Ureter (tissue), 1 donor: ENCODE measurements at regions not wholly inside any gene's neighbourhood (a gene's known extent, or its start where the extent isn't known, plus 50 kb on each side); places are given as distances from the start of the nearest gene placed in this dataset.

Experiments
- DNase-seq: peaks from one replicate; pipeline ENCODE4 v3.0.0-alpha.2; 2020; ENCODE audit warnings: low spot score
- donor health status: DM: yes; HTN: yes; CAD: no.

DNA sequence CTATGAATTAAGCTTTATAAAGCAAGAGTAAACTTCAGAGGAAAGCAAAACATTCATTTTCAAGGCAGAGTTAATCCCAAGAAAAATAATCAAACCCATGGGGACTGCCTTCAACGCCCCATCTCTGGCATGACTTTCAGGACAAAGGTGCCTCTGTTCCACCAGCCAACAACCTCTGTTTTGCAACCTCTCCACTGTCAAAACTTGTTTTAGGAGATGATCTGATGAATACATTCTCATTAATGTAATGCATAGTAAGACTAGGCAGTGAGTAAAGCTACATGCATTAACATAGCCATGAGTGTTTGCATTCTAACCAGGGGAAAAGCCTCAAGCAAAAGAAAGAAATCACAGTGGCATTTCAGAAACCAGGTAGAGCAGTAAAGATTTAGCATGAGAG, 357.0 kb downstream of the FBXO15 start:
- no peak for DNase-seq

DNA sequence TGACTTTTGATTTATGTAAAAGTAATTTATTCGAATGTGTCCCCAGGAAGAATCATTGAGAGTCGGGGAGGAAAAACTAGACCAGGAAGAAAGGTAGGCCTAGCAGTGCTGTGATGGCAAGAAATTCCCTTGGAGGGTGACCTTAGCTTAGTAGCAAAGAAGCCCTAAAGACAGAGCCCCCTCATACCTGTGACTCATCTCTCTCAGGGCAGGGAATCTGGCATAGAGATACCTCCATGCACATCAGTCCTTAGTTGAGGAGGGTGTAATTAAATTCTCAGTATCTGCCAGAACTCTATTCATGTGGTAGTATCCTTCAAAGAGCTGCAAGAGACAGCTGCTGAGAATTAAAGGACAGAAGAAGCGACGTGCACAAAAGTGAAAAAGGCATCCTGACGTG, 360.3 kb downstream of the FBXO15 start:
- DNase-seq: no peak

DNA sequence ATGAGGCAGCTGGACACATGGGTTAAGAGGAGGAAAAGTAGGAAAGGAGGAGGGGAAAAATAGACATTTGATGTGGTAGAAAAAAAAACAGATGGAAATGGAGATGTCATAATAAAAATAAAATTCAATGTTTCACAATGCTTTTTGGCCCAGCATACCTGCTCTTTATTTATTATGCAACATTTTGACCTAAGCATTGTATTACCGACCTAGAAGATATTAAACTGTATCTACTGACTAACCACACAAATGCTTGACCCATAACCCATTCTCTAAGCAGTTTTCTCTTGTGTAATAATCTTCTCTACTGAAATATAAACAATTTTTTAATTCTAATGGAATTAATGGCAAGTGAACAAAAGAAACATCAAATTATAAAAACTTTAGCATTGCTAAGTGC, 362.3 kb downstream of the FBXO15 start:
- no peak for DNase-seq

DNA sequence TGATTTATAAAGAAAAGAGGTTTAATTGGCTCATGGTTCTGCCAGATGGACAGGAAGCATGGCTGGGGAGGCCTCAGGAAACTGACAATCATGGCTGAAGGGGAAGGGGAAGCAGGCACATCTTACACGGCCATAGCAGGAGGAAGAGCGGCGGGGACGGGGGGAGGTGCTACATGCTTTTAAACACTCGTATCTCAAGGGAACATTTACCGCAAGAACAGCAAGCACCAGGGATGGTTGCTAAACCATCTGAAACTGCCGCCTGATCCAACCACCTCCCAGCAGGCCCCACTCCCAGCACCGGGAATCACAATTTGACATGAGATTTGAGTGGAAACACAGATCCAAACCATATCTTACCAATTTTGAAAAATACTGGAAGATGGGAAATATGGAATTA, 362.8 kb downstream of the FBXO15 start:
- no peak for DNase-seq

DNA sequence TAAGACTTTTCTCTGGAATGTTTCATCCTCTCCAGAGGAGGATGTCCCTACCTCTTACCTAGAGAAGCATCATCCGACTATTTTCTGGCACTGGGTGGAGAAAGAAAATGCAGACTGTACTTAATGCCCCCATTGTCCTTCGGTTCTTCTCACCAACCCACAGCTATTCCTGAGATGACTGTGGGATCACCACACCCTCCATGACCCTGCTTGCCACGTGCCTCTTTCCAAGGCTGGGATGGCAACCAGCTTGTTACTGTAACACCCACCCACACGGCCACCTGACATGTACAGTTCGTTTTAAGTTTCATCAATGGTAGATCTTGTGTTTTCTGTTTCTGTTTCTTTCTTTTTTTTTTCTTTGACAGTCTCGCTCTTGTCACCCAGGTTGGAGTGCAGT, 365.2 kb downstream of the FBXO15 start:
- DNase-seq: no peak

DNA sequence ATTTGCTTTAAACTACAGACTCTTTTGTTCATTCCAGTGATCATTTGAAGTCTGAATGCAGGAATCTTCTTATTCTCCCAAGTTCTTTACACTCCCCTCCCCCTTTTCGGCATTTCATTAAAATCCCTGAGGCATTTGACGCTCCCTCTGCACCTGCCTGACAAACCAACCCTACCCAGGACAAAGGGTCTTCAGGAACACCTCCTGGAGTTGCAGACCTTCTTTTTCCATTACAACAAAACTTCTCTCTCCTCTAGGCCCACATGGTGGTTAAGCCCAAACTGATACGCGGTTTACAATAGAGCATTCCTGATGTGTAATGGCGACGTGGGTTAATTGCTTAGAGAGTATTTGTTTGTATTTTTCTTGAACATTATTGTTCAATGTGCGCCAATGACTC, 367.4 kb downstream of the FBXO15 start:
- no peak for DNase-seq

DNA sequence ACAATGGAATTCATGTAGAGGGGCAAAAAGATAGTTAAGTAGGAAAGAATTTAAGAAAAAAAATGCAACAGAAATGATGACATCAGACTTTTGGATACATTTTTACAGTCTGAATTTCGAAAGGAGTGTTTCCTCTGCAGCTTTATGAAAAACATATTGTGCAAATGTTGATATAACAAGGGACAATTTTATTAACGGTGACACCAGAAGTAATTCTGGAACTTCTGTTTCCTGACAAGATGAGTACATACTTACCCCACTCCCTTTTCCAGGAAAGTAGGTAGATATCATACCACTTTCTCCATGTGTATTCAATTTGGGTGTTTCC, 369.6 kb downstream of the FBXO15 start:
- no peak for DNase-seq

DNA sequence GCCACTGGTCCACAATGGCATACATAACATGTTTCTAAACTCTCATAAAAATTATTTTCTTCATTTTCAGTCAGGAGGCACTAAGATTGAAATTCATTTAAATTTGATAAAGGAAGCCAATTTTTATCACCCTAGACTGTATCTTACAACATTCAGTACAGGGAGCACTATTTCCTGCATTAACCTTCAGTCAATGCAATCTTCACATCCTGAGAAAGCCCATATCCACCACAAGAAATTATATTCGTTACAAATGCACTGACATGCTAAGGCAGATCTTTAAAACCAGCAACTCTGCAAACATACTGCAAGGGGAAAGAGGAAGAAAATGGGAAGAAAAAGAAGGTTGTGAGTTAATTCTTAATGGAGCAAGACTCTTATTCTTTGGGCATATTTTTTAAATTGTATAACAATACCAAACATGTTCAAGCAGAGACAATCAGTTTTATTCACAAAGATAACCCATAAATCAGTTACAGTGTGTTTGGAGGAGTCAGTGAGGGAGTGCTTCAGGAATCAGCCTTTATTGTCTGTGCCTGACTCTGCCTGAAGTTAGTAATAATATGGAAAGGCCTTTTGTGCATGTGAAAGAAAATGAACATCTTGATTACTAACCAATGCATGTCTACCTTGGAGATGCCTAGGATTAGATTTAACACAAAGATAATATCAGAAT, 370.1 kb downstream of the FBXO15 start:
- no peak for DNase-seq

DNA sequence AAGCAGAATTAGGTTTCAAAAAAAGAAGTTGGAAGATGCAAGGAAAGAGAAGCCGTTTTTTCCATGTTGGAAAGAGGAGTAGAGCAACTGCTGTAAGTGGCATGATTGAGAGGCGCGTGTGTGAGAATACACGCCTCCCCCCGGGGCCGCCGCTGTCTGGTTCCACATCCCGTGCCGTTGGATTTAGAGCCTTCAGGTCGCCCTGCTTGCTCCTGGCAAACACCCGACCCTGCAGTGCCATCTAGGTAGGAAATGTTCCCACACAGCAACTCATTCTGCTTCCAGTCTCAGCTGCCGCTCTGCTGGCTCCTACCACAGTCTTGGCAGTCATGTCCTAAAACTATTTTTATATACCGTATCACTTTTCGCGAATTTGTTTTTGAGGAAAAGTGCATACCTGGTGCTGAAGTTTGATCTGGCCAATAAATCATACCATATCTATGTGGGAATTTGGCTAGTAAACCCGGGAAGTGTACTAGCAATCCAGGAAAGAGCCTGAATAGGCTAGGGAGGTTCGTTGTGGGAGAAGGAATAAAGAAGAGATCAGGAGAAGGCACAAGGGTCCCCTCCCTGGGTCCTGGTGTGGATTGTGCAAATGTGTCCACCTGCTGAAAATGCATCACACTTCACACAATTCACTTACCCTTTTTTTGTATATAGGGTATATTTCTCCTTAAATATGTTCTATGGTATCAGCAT, 372.7 kb downstream of the FBXO15 start:
- no peak for DNase-seq

DNA sequence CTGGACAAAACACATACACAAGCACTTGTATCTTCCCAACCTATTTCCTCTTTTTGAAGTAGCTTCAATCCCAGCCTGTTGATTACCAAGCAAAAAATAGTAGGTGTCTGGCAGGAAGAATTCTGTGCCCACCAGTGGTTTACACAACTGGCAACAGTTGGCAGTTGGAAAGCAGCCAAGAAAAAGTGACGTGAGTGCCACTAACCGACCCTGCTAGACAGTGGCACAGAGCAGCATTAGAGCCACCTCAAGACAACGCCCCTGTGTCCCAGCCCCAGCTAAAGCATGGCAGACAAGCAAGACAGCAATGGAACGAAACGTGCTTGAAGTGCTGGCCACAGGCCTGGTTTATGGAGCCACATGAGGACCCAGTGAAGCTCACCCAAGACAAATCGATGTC, 379.6 kb downstream of the FBXO15 start:
- no peak for DNase-seq

DNA sequence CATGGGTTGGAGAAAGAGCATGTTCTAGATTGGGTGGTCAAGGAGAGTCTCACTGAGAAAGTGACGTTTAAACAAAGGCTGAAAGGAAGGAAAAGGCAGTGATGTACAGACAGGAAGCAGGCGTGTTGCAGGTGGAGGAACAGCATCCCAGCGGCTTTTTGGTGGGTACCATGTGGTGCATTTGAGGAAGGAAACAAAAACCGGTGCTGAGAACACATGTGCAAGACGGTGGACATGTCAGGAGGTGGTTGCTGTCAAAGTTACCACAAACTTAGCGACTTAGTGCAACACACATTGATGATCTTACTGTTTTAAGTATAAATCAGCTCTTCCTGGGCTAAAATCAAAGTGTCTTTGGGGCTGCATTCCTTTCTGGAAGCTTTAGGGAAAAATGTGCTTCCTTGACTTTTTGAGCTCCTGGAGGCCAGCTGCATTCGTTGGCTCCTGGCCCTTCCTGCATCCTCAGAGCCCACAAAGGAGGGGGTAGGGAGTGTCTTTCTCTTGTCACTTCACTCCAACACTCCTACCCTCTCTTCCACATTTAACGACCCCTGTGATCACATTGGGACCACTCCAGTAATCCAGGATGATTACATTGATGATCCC, 380.6 kb downstream of the FBXO15 start:
- no peak for DNase-seq

DNA sequence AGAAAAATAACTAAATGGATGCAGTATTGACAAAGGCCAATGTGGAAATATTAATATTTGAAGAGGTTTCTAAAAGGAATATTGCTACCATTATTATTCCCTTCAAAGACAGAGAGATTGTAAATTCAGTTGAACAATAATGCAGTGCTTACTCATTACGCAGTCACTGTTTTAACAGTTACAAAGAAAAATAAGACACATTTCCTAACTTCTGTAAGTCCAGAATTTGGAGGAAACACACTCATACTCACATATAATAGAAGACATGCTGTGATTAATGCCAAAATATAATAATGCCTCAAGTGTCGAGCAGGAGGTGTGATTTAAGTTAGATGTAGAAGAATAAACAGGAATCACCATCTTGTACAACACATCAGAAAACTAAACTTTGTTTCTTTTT, 389.2 kb downstream of the FBXO15 start:
- no peak for DNase-seq

DNA sequence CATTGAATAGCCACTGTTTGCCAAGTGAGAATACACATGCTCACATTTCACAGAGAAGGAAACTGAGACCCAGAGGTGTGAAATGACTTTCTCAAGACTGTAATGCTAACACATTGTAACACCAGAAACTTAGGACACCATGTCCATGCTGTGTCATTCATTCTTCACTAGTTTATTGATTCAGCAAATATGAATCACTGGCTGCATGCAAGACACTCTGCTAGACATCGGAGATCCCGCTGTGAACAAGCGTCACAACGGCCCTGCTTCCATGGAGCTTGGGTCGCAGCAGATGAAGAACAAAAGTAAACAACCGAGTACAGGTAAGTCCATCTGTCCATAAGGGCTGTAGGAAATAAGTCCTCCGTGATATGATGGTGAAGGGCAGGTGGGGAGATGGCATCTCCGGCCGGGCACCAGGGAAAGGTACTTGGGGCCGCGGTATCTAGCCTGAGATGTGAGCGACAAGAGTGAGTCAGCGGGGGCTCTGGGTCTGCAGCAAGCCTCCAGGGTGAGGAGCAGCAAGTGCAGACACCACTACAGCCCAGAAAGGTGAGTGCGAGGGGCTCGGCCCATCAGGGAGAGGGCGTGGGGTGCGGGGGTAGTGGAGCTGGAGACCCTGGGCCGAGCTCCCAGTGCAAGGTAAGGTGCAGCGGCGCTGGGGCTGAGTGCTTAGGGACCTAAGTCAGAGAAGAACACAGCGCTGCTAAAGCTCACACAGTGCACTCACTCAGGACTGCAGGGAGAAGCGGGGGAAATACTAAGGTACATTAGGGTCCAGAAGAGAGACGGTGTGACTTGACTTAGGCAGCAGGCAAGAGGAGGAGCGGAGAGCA, 391.2 kb downstream of the FBXO15 start:
- no peak for DNase-seq

GRCh38 chr18:73752965-73753364, 394.7 kb downstream of the FBXO15 start:
- no peak for DNase-seq

DNA sequence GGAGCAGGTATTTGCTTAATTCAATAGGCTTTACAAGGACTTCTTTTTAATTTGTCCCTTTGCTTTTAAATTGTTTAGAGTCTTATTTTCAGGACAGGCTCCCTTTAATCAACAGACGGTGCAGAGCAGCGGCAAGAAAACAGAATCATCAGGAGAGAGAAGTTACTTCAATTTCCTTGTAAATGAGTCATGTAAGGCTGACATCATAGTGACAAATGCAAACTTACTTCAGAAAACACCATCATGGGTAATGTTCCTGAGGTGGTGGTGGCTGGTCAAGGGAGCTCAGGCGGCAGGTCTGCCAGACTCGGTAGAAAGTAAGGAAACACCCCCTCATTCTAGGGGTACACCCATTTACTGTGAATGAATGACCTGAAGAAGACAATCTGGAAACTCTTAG, 395.1 kb downstream of the FBXO15 start:
- DNase-seq: no peak

DNA sequence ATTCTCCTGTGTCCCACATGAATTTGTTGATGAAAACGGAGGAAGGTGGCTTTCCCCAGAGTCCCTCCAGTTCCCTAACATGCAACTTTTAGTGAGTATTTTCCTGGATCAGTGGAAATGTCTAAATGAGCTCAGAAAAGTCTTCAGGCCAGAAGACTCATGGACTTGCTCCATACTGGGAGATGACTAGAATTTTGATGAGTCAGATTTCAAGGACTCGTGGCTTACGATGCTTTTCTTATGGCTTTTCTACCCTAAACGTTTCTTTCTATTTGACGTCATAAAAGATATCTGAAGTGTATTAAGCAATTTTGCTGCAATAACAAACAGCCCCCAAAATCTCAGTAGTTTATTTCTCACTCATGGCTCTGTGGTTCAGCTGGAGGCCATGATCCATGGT, 397.6 kb downstream of the FBXO15 start:
- DNase-seq: no peak

- DNase-seq: no peak
Observed at GRCh38 chr18:73749304-73749703, 398.3 kb downstream of the FBXO15 start.

DNA sequence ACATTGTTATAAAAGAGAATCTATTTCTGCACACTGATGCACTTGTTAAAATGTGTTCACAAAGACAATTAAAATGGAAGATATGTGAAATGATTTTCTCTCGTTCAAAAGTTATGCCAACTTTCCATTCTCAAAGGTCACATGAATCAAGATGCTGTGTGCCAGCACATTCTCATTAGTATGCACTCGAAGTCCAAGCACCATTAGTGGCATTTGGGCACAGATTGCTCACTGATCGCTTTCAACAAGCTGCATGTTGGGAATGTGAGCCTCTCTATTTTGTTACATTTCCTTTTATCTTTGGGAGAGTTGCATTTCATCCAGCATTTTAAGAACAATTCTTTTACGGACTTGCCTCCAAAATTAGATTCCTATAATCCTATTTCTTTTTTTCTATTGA, 398.9 kb downstream of the FBXO15 start:
- no peak for DNase-seq

GRCh38 chr18:73746101-73746500, 401.5 kb downstream of the FBXO15 start:
- DNase-seq: no peak

GRCh38 chr18:73742957-73743356, 404.7 kb downstream of the FBXO15 start:
- no peak for DNase-seq

DNA sequence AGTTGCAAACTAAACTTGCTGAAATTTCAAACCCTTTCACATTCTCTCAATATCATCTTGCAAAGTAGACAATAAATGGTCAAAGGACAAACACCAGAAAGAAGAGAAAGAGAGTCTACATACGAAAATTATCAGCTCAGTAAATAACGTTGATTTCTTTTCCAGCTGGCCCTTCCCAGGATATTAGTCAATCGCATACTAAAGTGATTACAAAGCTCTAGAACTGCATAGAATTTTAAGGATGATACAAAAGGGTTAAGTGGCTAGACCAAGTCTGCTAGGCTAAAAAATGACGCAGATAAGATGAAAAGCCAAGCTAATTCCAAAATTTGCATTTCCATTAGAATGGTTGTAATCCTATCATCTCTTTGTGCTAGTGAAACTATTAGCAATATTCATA, 405.7 kb downstream of the FBXO15 start:
- DNase-seq: no peak

DNA sequence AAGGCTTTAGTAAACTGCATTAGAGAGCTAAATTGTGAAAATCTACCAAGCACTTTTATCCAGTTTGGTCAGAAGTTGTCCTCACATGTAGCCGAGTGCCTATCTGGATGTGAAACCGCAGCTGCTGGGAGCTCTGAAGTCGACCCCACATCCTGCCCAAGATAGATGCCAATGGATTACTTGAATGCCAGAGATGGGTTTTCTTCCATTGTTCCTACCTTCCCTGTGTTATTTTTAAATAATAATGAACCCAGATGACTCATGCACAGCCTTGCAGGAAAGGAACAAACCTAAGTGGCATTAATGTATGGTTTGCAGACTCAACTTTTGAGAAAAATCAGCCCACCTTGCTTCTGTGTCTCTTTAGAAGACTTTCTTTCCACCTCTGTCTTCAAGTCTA, 408.5 kb downstream of the FBXO15 start:
- no peak for DNase-seq

GRCh38 chr18:73737990-73738389, 409.6 kb downstream of the FBXO15 start:
- DNase-seq: no peak
